ENCODE measurements at regions not wholly inside any gene's neighbourhood (a gene's known extent, or its start where the extent isn't known, plus 50 kb on each side); places are given as distances from the start of the nearest gene placed in this dataset.

GRCh38 chr15:95603802-95604201 lies 726.7 kb upstream of the NR2F2 start:
- WGBS, 2 experiments (ENCODE audit: extremely low coverage in 1 of 2, insufficient coverage in 1 of 2, insufficient read length in 1 of 2, insufficient replicate concordance in 2 of 2, low coverage in 1 of 2, low lambda C conversion rate in 2 of 2, missing lambda C conversion rate in 1 of 2): 84% methylated on average over 8 of the region's 8 CpGs; no CpG with 5 or more reads in 1 of the 2 experiments
- Histone ChIP-seq H2AFZ (ENCODE audit: low read length) (no peak overlapping the region), H2BK12ac (ENCODE audit: low read depth, low read length) (no peak overlapping the region), H4K91ac (replicated peaks; ENCODE audit: insufficient read length, low read length) (no peak overlapping the region), H3K4me1 (replicated peaks in 1 of 4; ENCODE audit: control insufficient read depth in 3 of 4, insufficient read depth in 4 of 4, low read length in 3 of 4) (no peaks in the 10 kb centered on the region), H3K4ac (replicated peaks; ENCODE audit: insufficient read length, low read depth, low read length) (no peak overlapping the region), H4K20me1 (replicated peaks in 1 of 2; ENCODE audit: control insufficient read depth in 1 of 2, insufficient read depth in 2 of 2, low read length in 2 of 2) (no peaks in the 10 kb centered on the region), H3K4me2 (ENCODE audit: insufficient read depth in 1 of 2, low read depth in 2 of 2, low read length in 2 of 2) (no peak overlapping the region), H2BK20ac (ENCODE audit: low read length) (no peak overlapping the region), H3K56ac (replicated peaks; ENCODE audit: insufficient read length, low read depth, low read length) (no peak overlapping the region), H3K23ac (ENCODE audit: insufficient read length) (no peak overlapping the region), H3K27me3 (replicated peaks in 1 of 4; ENCODE audit: control insufficient read depth in 3 of 4, extremely low read depth in 1 of 4, insufficient read depth in 3 of 4, low read length in 3 of 4) (no peaks in the 10 kb centered on the region), H3K18ac (ENCODE audit: extremely low read depth, low read length) (no peak overlapping the region), H2AK5ac (ENCODE audit: low read depth, low read length) (no peak overlapping the region), H4K8ac (ENCODE audit: extremely low read depth, insufficient read depth, low read length) (no peak overlapping the region), H3K27ac (ENCODE audit: low read depth, low read length) (no peak overlapping the region), H3K9me3 (ENCODE audit: insufficient read depth in 2 of 2, low read depth in 1 of 2, low read length in 1 of 2) (no peaks in the 10 kb centered on the region), H4K5ac (ENCODE audit: insufficient read length, low read depth, low read length) (no peak overlapping the region), H3K36me3 (ENCODE audit: control insufficient read depth in 2 of 4, insufficient read depth in 4 of 4, low read length in 3 of 4) (no peaks in the 10 kb centered on the region), H2BK15ac (ENCODE audit: low read length) (no peak overlapping the region), H3K79me1 (ENCODE audit: low read depth, low read length) (no peaks in the 10 kb centered on the region), H3K4me3 (ENCODE audit: extremely low read depth in 1 of 4, insufficient read depth in 2 of 4, low read depth in 3 of 4, low read length in 4 of 4) (no peak overlapping the region), H3K79me2 (ENCODE audit: control insufficient read depth in 1 of 2, insufficient read depth in 2 of 2, low read length in 2 of 2) (no peaks in the 10 kb centered on the region), H3K9ac (replicated peaks in 1 of 4; ENCODE audit: extremely low read depth in 1 of 4, low read depth in 3 of 4, low read length in 3 of 4) (no peak overlapping the region), H3K23me2 (ENCODE audit: low read depth, low read length) (no peaks in the 10 kb centered on the region; the same call in 1 of the 2 replicates), H2BK120ac (replicated peaks; ENCODE audit: low read depth, low read length) (no peak overlapping the region), H2BK5ac (ENCODE audit: low read depth, low read length) (no peak overlapping the region), H3K14ac (ENCODE audit: insufficient read length) (no peak overlapping the region)
- FAIRE-seq: no peak
- TF ChIP-seq POLR2A (IDR thresholded peaks at IDR 0.05; ENCODE audit: control extremely low read depth in 1 of 2, low read depth in 2 of 2, low read length in 2 of 2): no peak
- no peak for TF ChIP-seq CREB1 (IDR thresholded peaks at IDR 0.05)
- TF ChIP-seq SAP30 (IDR thresholded peaks at IDR 0.05; ENCODE audit: insufficient read depth, insufficient replicate concordance, low read length): no peak
- TF ChIP-seq ZNF274 (IDR thresholded peaks at IDR 0.05; ENCODE audit: borderline replicate concordance, extremely low read depth, low read length): no peak
- TF ChIP-seq JUN (IDR thresholded peaks at IDR 0.05; ENCODE audit: low read depth, low read length): no peak
- no peak for TF ChIP-seq BRCA1 (IDR thresholded peaks at IDR 0.05; ENCODE audit: low read depth, low read length)
- TF ChIP-seq SUZ12 (IDR thresholded peaks at IDR 0.05; ENCODE audit: low read length): no peak
- no peak for TF ChIP-seq EZH2 (IDR thresholded peaks at IDR 0.05; ENCODE audit: low read depth, low read length, severe bottlenecking)
- TF ChIP-seq GABPA (IDR thresholded peaks at IDR 0.05; ENCODE audit: borderline replicate concordance, insufficient read depth, low read length): no peak
- no peak for TF ChIP-seq POLR2AphosphoS5 (IDR thresholded peaks at IDR 0.05; ENCODE audit: low read depth, low read length)
- no peak for TF ChIP-seq RXRA (IDR thresholded peaks at IDR 0.05; ENCODE audit: insufficient read depth, low read depth, low read length)
- no peak for DNase-seq (ENCODE audit: low read depth in 1 of 2, low spot score in 2 of 2)
- ChIA-PET CTCF (ENCODE audit: partially characterized antibody) (no interaction called here), POLR2A (ENCODE audit: partially characterized antibody) (no interaction called here)

Measured in H1 (cell line).